ENCODE measurements at regions not wholly inside any gene's neighbourhood (a gene's known extent, or its start where the extent isn't known, plus 50 kb on each side); places are given as distances from the start of the nearest gene placed in this dataset.
"Not testable (repeated sequence)": the region's sequence is repeated elsewhere in the genome, so short reads cannot be mapped to it uniquely, and the experiment has no call there.

DNA sequence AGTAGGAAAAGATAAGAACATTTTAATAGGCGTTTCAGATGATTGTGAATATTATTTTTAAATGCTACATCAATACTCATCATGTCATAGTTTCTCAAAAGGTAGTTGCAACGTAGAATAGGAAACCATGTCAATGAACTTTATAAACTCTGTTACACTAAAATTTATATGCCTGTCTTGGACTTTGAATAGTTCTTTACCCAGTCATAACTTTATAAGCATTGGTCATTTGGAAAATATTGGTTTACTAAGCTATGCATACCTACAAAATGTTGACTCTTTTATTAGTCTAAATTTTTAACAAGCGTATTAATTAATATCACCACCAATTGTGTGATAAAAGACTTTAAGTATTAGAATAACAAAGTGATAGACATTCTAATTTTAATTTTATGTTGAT, 293.5 kb downstream of the CGGBP1 start:
- H3K27ac ChIP-seq, result no peak overlapping the region
- no peak for TF ChIP-seq ZFX (IDR thresholded peaks at IDR 0.05; ENCODE audit: borderline replicate concordance)
- TF ChIP-seq, protein P1, sequence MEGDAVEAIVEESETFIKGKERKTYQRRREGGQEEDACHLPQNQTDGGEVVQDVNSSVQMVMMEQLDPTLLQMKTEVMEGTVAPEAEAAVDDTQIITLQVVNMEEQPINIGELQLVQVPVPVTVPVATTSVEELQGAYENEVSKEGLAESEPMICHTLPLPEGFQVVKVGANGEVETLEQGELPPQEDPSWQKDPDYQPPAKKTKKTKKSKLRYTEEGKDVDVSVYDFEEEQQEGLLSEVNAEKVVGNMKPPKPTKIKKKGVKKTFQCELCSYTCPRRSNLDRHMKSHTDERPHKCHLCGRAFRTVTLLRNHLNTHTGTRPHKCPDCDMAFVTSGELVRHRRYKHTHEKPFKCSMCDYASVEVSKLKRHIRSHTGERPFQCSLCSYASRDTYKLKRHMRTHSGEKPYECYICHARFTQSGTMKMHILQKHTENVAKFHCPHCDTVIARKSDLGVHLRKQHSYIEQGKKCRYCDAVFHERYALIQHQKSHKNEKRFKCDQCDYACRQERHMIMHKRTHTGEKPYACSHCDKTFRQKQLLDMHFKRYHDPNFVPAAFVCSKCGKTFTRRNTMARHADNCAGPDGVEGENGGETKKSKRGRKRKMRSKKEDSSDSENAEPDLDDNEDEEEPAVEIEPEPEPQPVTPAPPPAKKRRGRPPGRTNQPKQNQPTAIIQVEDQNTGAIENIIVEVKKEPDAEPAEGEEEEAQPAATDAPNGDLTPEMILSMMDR (IDR thresholded peaks at IDR 0.05), result no peak

DNA sequence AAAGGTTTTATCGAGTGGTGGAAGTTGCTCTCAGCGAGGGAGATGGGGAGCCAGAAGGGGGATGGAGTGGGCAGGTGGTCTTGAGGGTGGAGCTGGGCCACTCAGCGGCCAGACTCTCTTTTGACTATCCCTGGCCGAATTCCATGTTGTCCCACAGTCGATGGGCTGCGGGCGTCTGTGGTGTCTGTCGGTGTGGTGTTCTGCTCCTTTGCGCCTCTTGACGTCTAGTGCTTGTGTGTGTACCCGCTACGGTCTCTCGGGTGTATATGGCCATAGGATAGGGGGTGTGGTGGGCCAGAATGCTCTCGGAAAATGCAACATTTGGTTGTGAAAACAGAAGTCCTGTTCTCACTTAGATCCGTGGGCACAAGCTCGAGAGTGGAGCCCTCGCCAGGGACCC, 297.0 kb downstream of the CGGBP1 start:
- TF ChIP-seq, protein P1 (IDR thresholded peaks at IDR 0.05), result no peak
- no peak for TF ChIP-seq ZFX (IDR thresholded peaks at IDR 0.05; ENCODE audit: borderline replicate concordance)
- no peak overlapping the region for H3K27ac ChIP-seq

DNA sequence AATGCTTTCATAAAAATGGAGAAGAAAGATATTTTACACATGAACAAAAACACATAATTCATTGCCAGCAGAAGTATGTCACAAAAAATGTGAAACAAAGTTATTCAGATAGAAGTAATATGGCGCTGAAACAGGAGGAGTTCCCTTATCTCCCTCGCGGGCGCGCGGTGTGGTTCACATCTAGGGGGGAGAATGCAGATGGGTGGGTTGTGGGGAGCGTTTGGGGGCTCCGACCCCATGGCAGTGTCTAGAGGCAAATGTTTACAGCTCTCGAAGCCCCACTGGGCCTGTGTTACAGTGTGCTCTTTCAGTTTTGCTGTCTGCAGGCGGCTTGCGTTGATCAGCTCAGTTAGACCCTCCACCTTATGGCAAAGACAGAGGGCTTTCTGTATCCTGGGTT, 297.5 kb downstream of the CGGBP1 start:
- no peak for TF ChIP-seq ZFX (IDR thresholded peaks at IDR 0.05; ENCODE audit: borderline replicate concordance)
- TF ChIP-seq, protein P1 (IDR thresholded peaks at IDR 0.05), result no peak
- no peak overlapping the region for H3K27ac ChIP-seq

DNA sequence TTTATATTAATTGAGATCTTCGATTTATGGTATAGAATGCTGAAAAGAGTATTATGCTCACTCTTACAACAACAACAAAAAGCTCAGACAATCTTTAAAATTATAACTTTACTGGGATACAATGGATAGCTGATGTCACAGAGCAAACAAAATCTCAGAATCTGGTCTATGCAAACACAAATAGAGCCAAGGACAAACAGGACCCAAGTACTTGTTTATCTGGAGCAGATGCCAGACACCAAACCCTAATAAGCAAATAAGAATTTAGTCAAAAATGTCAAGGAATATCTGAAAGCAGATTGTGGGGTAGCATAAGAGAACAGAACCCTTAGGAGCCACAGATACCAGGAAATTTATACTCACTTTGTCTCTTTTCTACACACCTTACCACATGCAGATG, 302.2 kb downstream of the CGGBP1 start:
- no peak overlapping the region for H3K27ac ChIP-seq
- TF ChIP-seq, protein P1 (IDR thresholded peaks at IDR 0.05), result no peak
- TF ChIP-seq ZFX (IDR thresholded peaks at IDR 0.05; ENCODE audit: borderline replicate concordance), result no peak

DNA sequence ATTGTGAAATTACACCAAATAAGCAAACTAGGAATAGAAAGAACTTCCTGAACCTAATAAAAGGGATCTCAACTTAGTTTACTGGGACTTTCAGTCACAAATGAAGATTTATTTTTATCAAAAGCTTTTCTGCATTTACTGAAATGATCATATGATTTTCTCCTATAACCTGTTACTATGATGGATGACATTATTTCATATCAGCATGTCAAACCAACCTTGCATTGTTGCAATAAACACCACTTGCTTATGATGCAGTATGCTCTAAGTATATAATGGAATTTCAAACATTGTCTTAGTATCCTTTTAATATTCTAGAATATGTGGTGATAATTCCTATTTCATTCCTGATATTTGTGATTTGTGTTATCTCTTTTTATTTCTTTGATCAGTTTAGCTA, 303.0 kb downstream of the CGGBP1 start:
- no peak overlapping the region for H3K27ac ChIP-seq
- TF ChIP-seq, protein P1 (IDR thresholded peaks at IDR 0.05), result no peak
- TF ChIP-seq ZFX (IDR thresholded peaks at IDR 0.05; ENCODE audit: borderline replicate concordance), result no peak

DNA sequence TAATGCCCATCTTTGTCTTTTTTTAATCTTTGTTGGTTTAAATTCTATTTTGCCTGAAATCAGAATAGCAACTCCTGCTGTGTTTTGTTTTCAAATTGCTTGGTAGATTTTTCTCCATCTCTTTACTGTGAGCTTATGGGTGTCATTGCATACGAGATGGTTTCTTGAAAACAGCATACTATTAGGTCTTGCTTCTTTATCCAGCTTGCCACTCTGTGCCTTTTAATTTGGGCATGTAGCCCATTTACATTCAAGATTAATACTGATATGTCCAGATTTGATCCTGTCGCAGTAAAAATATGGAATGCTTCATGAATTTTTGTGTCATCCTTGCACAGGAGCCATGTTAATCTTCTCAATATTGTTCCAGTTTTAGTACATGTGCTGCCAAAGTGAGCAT, 316.6 kb downstream of the CGGBP1 start:
- H3K27ac ChIP-seq, result no peak overlapping the region
- no peak for TF ChIP-seq ZFX (IDR thresholded peaks at IDR 0.05; ENCODE audit: borderline replicate concordance)
- TF ChIP-seq, protein P1 (IDR thresholded peaks at IDR 0.05), result no peak

DNA sequence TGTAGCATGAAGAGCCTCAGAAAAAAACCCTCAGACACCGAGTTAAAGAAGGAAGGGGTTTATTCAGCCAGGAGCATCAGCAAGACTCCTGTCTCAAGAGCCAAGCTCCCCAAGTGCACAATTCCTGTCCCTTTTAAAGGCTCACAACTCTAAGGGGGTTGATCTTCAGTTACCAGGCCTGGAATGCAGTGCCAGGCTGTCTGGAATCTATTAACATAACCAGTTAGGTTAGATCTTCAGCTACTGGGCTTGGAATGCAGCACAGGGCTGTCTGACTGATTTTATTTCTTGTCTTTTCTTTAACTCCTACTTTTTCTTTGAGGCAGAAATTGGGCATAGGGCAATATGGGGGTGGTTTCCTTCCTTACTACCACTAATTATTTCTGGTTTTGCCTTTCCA, 317.9 kb downstream of the CGGBP1 start:
- not testable (repeated sequence) for H3K27ac ChIP-seq

DNA sequence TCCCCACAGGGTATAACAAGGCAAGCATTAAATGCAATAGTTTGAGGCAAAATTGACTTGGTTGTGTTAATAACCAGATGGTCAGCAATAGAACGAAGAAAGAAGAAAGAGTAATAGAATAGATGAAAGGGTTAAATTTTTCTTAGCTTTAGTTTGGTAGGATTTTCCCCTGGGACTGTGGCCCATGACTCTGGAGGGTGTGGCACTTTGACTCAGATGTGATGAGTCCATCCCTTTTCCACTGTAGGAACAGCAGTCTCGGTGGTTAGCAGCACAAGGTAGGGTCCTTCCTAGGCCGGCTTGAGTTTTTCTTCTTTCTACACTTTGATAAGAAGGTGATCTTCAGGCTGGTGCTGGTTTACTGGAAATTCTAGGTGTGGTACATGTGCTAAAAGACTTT, 321.0 kb downstream of the CGGBP1 start:
- not testable (repeated sequence) for H3K27ac ChIP-seq
